IMR-90 (cell line): ENCODE measurements at regions not wholly inside any gene's neighbourhood (a gene's known extent, or its start where the extent isn't known, plus 50 kb on each side); places are given as distances from the start of the nearest gene placed in this dataset.

Experiments
- ATAC-seq: fragments of 200-7000 bp; cut with Tn5 transposase; 2 replicates; pipeline ENCODE4 v1.9.1; 2020; ENCODE audit warnings: low read depth, mild to moderate bottlenecking, moderate library complexity
- BruUV-seq: library from RNA; stranded (reverse); fragments of 400-500 nt; replicated peaks from 2 replicates; lab custom pipeline; 2021; lab: Mats Ljungman, UMichigan
- CTCF ChIA-PET: fragments of 300-600 bp; formaldehyde crosslinking; extraction: SDS; loops from one replicate; lab custom pipeline; 2021; ENCODE audit warnings: antibody characterized with exemption; lab: Yijun Ruan, JAX
- POLR2A ChIA-PET: fragments of 300-600 bp; sonication (Branson Sonifier 250); formaldehyde crosslinking; loops from one replicate; lab custom pipeline; 2022; ENCODE audit warnings: antibody characterized with exemption; ENCODE audit not compliant: unreplicated experiment; lab: Charles Lee
- DNase-seq: peaks from one replicate; pipeline ENCODE4 v3.0.0; 2013
- H2AFZ ChIP-seq: replicated peaks from 2 replicates; pipeline ENCODE3; 2013; ENCODE audit warnings: low read length, mild to moderate bottlenecking; ENCODE audit not compliant: poor library complexity
- H2AK5ac ChIP-seq: 2 replicates; pipeline ENCODE4 v1.6.1; 2013; ENCODE audit warnings: low read depth, low read length, inconsistent platforms
- H2AK9ac ChIP-seq: replicated peaks from 2 replicates; pipeline ENCODE3; 2013; ENCODE audit warnings: mild to moderate bottlenecking, low read depth, low read length, moderate library complexity; ENCODE audit not compliant: poor library complexity
- H2BK120ac ChIP-seq: 2 replicates; pipeline ENCODE4 v1.6.1; 2013; ENCODE audit warnings: low read depth, low read length, inconsistent platforms
- H2BK15ac ChIP-seq: 3 replicates; pipeline ENCODE4 v1.6.1; 2013; ENCODE audit warnings: low read depth, low read length, inconsistent platforms
- H2BK20ac ChIP-seq: 2 replicates; pipeline ENCODE4 v1.6.1; 2013; ENCODE audit warnings: low read depth, mild to moderate bottlenecking, inconsistent platforms, low read length, moderate library complexity
- H2BK5ac ChIP-seq: 2 replicates; pipeline ENCODE4 v1.6.1; 2013; ENCODE audit warnings: mild to moderate bottlenecking, low read depth, low read length, inconsistent platforms; ENCODE audit not compliant: poor library complexity, severe bottlenecking
- H3K14ac ChIP-seq: replicated peaks from 2 replicates; pipeline ENCODE4 v1.6.1; 2013; ENCODE audit warnings: low read depth, low read length, inconsistent platforms
- H3K18ac ChIP-seq: 2 replicates; pipeline ENCODE4 v1.6.1; 2013; ENCODE audit warnings: low read depth, low read length, control low read depth
- H3K23ac ChIP-seq: 2 replicates; pipeline ENCODE4 v1.6.1; 2013; ENCODE audit warnings: low read depth, low read length, inconsistent platforms
- H3K27ac ChIP-seq: 2 replicates; pipeline ENCODE4 v1.5.1; 2013; ENCODE audit warnings: mild to moderate bottlenecking, control low read depth, low read length; ENCODE audit not compliant: insufficient read depth
- H3K27me3 ChIP-seq: 2 replicates; pipeline ENCODE4 v1.6.1; 2013; ENCODE audit warnings: low read length; ENCODE audit not compliant: control insufficient read depth, insufficient read depth
- H3K36me3 ChIP-seq: 2 replicates; pipeline ENCODE4 v1.6.1; 2013; ENCODE audit warnings: low read length, mixed read lengths; ENCODE audit not compliant: control insufficient read depth, insufficient read depth
- H3K4ac ChIP-seq: 2 replicates; pipeline ENCODE4 v1.6.1; 2013; ENCODE audit warnings: low read depth, low read length, inconsistent platforms
- H3K4me1 ChIP-seq: 2 replicates; pipeline ENCODE4 v1.6.1; 2013; ENCODE audit warnings: low read length, mixed read lengths; ENCODE audit not compliant: control insufficient read depth, insufficient read depth
- H3K4me2 ChIP-seq: 2 replicates; pipeline ENCODE4 v1.6.1; 2013; ENCODE audit warnings: low read depth, mild to moderate bottlenecking, control low read depth, low read length, moderate library complexity
- H3K4me3 ChIP-seq: 2 replicates; pipeline ENCODE4 v1.5.1; 2013; ENCODE audit warnings: low read depth, mild to moderate bottlenecking, control low read depth, low read length, moderate library complexity; ENCODE audit not compliant: insufficient read depth
- H3K56ac ChIP-seq: 2 replicates; pipeline ENCODE4 v1.6.1; 2013; ENCODE audit warnings: low read length, inconsistent platforms; ENCODE audit not compliant: insufficient read depth; ENCODE audit errors: extremely low read depth
- H3K79me1 ChIP-seq, 2 experiments: 2 replicates each; pipeline ENCODE4 v1.6.1; 2013; ENCODE audit warnings: low read length in 2 of 2, inconsistent platforms in 1 of 2, low read depth in 1 of 2
- H3K9ac ChIP-seq: 2 replicates; pipeline ENCODE4 v1.6.1; 2013; ENCODE audit warnings: low read depth, low read length, control low read depth
- H3K9me1 ChIP-seq: 2 replicates; pipeline ENCODE4 v1.6.1; 2013; ENCODE audit warnings: low read length, inconsistent platforms; ENCODE audit not compliant: insufficient read depth
- H3K9me3 ChIP-seq: 2 replicates; pipeline ENCODE4 v1.6.1; 2013; ENCODE audit warnings: low read length; ENCODE audit not compliant: control insufficient read depth, insufficient read depth
- H4K20me1 ChIP-seq: 2 replicates; pipeline ENCODE4 v1.6.1; 2013; ENCODE audit warnings: low read length, inconsistent platforms; ENCODE audit not compliant: insufficient read depth
- H4K5ac ChIP-seq: 2 replicates; pipeline ENCODE4 v1.6.1; 2013; ENCODE audit warnings: mild to moderate bottlenecking, low read depth, low read length, control low read depth
- H4K8ac ChIP-seq, 2 experiments: 2 replicates each; pipeline ENCODE4 v1.6.1; 2013; ENCODE audit warnings: low read depth in 2 of 2, low read length in 2 of 2, control low read depth in 1 of 2, inconsistent platforms in 1 of 2
- H4K91ac ChIP-seq: 2 replicates; pipeline ENCODE4 v1.6.1; 2013; ENCODE audit warnings: low read depth, low read length, inconsistent platforms; ENCODE audit not compliant: insufficient read depth
- BHLHE40 ChIP-seq: fragments of 150-350 bp; IDR thresholded peaks from 2 replicates; pipeline ENCODE4 v1.6.1; 2016; ENCODE audit warnings: mild to moderate bottlenecking, low read depth, low read length
- CEBPB ChIP-seq: IDR thresholded peaks from 2 replicates; pipeline ENCODE4 v1.6.1; 2012; ENCODE audit warnings: low read depth, low read length, improper control_type of control experiment
- CHD1 ChIP-seq: IDR thresholded peaks from 2 replicates; pipeline ENCODE4 v1.6.1; 2012; ENCODE audit warnings: low read depth, low read length, improper control_type of control experiment
- CTCF ChIP-seq: conservative IDR thresholded peaks from 2 replicates; pipeline ENCODE4 v1.5.1; 2012; ENCODE audit warnings: mild to moderate bottlenecking, low read depth, low read length, improper control_type of control experiment
- FOS ChIP-seq: fragments of 150-350 bp; IDR thresholded peaks from 2 replicates; pipeline ENCODE4 v1.6.1; 2016; ENCODE audit warnings: low read depth, low read length
- MAFK ChIP-seq: IDR thresholded peaks from 2 replicates; pipeline ENCODE4 v1.6.1; 2012; ENCODE audit warnings: low read depth, low read length, improper control_type of control experiment
- MAZ ChIP-seq: IDR thresholded peaks from 2 replicates; pipeline ENCODE4 v1.6.1; 2012; ENCODE audit warnings: low read depth, mild to moderate bottlenecking, low read length, improper control_type of control experiment, moderate library complexity, borderline replicate concordance
- MXI1 ChIP-seq: IDR thresholded peaks from 2 replicates; pipeline ENCODE4 v1.6.1; 2012; ENCODE audit warnings: low read depth, mild to moderate bottlenecking, low read length, moderate library complexity, borderline replicate concordance
- NFE2L2 ChIP-seq: fragments of 150-350 bp; IDR thresholded peaks from 2 replicates; pipeline ENCODE4 v1.6.1; 2016; ENCODE audit warnings: low read depth, mild to moderate bottlenecking, low read length
- POLR2A ChIP-seq: IDR thresholded peaks from 2 replicates; pipeline ENCODE4 v1.6.1; 2012; ENCODE audit warnings: mild to moderate bottlenecking, low read depth, low read length
- RAD21 ChIP-seq: IDR thresholded peaks from 2 replicates; pipeline ENCODE4 v1.6.1; 2012; ENCODE audit warnings: low read length, improper control_type of control experiment
- RCOR1 ChIP-seq: IDR thresholded peaks from 2 replicates; pipeline ENCODE4 v1.6.1; 2012; ENCODE audit warnings: mild to moderate bottlenecking, low read length, improper control_type of control experiment; ENCODE audit not compliant: insufficient replicate concordance
- RFX5 ChIP-seq: IDR thresholded peaks from 2 replicates; pipeline ENCODE4 v1.8.0; 2012; ENCODE audit warnings: low read depth, mild to moderate bottlenecking, low read length, moderate library complexity
- SMC3 ChIP-seq: fragments of 150-350 bp; IDR thresholded peaks from 2 replicates; pipeline ENCODE4 v1.6.1; 2016; ENCODE audit warnings: low read depth, mild to moderate bottlenecking, antibody characterized with exemption, low read length, moderate library complexity
- WGBS, 2 experiments: methylation state at CpG; one replicate each; pipeline versions ENCODE4 v1.1.5 to v1.1.7; 2013; ENCODE audit warnings: missing lambda C conversion rate in 2 of 2; ENCODE audit not compliant: insufficient read length in 1 of 2; ENCODE audit errors: extremely low coverage in 2 of 2; 5-methylcytosine and 5-hydroxymethylcytosine counted together
- dilution Hi-C: fragments of 300-500 bp; cut with HindIII; formaldehyde crosslinking; loops from one replicate; pipeline ENCODE4 v1.14.3; 2018; ENCODE audit warnings: low sequenced_read_pairs; ENCODE audit not compliant: unreplicated experiment
- in situ Hi-C: fragments of 300-500 bp; cut with MboI; formaldehyde crosslinking; loops from 3 replicates; pipeline ENCODE4 v1.14.3; 2019; ENCODE audit warnings: low sequenced_read_pairs, inconsistent platforms, mixed read lengths
- intact Hi-C: fragments of 100-400 bp; cut with micrococcal nuclease; formaldehyde crosslinking; loops from 2 replicates; pipeline ENCODE4 v1.10.0; 2022
- TF ChIP-seq, protein P1 (sequence below): fragments of 150-350 bp; IDR thresholded peaks from 2 replicates; pipeline ENCODE4 v1.6.1; 2017; ENCODE audit warnings: mild to moderate bottlenecking, antibody characterized with exemption, low read length, low read depth
- TF ChIP-seq, protein P2 (sequence below): fragments of 150-350 bp; IDR thresholded peaks from 2 replicates; pipeline ENCODE4 v1.6.1; 2016; ENCODE audit warnings: low read depth, mild to moderate bottlenecking, low read length, moderate library complexity, borderline replicate concordance

DNA sequence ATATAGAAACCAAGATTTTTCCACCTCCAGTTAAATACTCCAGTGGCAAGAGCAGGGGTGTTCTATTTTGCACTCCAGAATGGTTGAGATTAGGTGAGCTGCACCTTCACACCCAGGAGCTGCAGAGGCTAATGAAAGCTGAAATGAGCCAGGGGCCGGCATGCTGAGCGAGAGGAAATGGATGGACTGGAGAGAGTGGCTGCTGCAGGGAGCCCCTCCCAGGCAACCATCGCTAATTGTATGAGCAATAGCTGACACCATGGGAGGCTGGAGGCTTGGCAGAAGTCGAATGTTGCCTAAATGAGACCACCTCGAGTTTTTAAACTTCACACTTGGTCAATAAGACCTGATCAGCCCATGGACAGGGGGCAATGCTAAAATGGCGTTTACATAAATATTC lies 301.8 kb upstream of the TMPO start:
- intact Hi-C loops = no loop called here
- H4K8ac ChIP-seq = no peak overlapping the region
- ChIA-PET POLR2A (no interaction called here), CTCF (no interaction called here)
- H3K79me1 ChIP-seq = no peaks in the 10 kb centered on the region
- ATAC-seq (no peak), DNase-seq (no peak)
- H3K4me2 ChIP-seq = no peak overlapping the region
- in situ Hi-C loops = no loop called here
- H2BK120ac ChIP-seq = no peak overlapping the region
- no peak overlapping the region for H4K5ac ChIP-seq
- TF ChIP-seq MAZ (no peak), NFE2L2 (no peak), RFX5 (no peak), FOS (no peak), RCOR1 (no peak), RAD21 (no peak), POLR2A (no peak), CHD1 (no peak), CTCF (no peak), BHLHE40 (no peak), MXI1 (no peak), SMC3 (no peak), CEBPB (no peak), MAFK (no peak)
- TF ChIP-seq, protein P1, sequence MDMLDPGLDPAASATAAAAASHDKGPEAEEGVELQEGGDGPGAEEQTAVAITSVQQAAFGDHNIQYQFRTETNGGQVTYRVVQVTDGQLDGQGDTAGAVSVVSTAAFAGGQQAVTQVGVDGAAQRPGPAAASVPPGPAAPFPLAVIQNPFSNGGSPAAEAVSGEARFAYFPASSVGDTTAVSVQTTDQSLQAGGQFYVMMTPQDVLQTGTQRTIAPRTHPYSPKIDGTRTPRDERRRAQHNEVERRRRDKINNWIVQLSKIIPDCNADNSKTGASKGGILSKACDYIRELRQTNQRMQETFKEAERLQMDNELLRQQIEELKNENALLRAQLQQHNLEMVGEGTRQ = no peak
- TF ChIP-seq, protein P2, sequence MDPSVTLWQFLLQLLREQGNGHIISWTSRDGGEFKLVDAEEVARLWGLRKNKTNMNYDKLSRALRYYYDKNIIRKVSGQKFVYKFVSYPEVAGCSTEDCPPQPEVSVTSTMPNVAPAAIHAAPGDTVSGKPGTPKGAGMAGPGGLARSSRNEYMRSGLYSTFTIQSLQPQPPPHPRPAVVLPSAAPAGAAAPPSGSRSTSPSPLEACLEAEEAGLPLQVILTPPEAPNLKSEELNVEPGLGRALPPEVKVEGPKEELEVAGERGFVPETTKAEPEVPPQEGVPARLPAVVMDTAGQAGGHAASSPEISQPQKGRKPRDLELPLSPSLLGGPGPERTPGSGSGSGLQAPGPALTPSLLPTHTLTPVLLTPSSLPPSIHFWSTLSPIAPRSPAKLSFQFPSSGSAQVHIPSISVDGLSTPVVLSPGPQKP = no peak
- no peak overlapping the region for H3K14ac ChIP-seq
- no peak overlapping the region for H4K91ac ChIP-seq
- H2AFZ ChIP-seq = no peak overlapping the region
- H3K27me3 ChIP-seq = no peaks in the 10 kb centered on the region
- H2BK15ac ChIP-seq = no peak overlapping the region
- no peaks in the 10 kb centered on the region for H3K4me1 ChIP-seq
- no peak overlapping the region for H2AK9ac ChIP-seq
- H3K23ac ChIP-seq = no peak overlapping the region
- no peaks in the 10 kb centered on the region for H3K9me1 ChIP-seq
- no peak overlapping the region for H2BK5ac ChIP-seq
- H3K9ac ChIP-seq = no peak overlapping the region
- no peaks in the 10 kb centered on the region for H3K36me3 ChIP-seq
- no peak overlapping the region for H3K18ac ChIP-seq
- BruUV-seq = no TSS peak
- H2AK5ac ChIP-seq = no peak overlapping the region
- no peak overlapping the region for H3K56ac ChIP-seq
- no peaks in the 10 kb centered on the region for H4K20me1 ChIP-seq
- H3K27ac ChIP-seq = no peak overlapping the region
- H3K4ac ChIP-seq = no peak overlapping the region
- no peaks in the 10 kb centered on the region for H3K9me3 ChIP-seq
- dilution Hi-C loops = no loop called here
- 0% methylated on average over 3 of the region's 6 CpGs; no CpG with 5 or more reads in 1 of the 2 experiments for WGBS, 2 experiments
- no peak overlapping the region for H3K4me3 ChIP-seq
- no peak overlapping the region for H2BK20ac ChIP-seq
